Spleen (tissue), 3 donors: ENCODE measurements at regions not wholly inside any gene's neighbourhood (a gene's known extent, or its start where the extent isn't known, plus 50 kb on each side); places are given as distances from the start of the nearest gene placed in this dataset.

Experiments used
- POLR2A ChIP-seq, 3 donors: fragments of 450-650 bp; IDR thresholded peaks; one replicate each; pipeline ENCODE4 v1.5.1; 2017; ENCODE audit warnings: antibody characterized with exemption in 3 of 3, mild to moderate bottlenecking in 1 of 3
- POLR2AphosphoS5 ChIP-seq, 3 donors: sonication (generic); formaldehyde crosslinking; IDR thresholded peaks; one replicate each; pipeline ENCODE4 v1.5.1; 2017; ENCODE audit warnings: antibody characterized with exemption in 3 of 3

DNA sequence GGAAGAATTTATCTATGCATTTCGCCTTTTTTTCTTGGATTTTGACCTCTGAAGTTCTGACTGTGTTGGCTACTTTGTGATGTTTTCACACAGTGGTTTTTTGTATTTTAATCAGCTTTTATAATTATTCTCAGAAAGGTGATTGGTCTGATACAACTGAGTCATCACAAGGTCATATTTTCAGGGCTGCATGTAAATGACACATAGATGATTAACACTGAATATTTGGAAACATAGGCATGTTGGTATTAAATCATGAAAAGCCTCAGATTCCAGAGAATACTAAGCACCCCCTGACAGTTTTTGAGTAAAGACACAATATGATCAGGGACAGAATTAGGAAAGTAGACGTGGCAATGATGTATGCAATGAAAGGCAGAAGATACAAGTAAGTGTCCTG lies 175.5 kb upstream of the SLCO3A1 start:
- TF ChIP-seq POLR2A (IDR thresholded peaks at IDR 0.05) = no peak
- no peak for TF ChIP-seq POLR2AphosphoS5 (IDR thresholded peaks at IDR 0.05)
